Cerebellar cortex (tissue), 1 donor: ENCODE measurements at regions not wholly inside any gene's neighbourhood (a gene's known extent, or its start where the extent isn't known, plus 50 kb on each side); places are given as distances from the start of the nearest gene placed in this dataset.
"Not testable (repeated sequence)": the region's sequence is repeated elsewhere in the genome, so short reads cannot be mapped to it uniquely, and the experiment has no call there.

Experiments used
- DNase-seq: peaks from one replicate; pipeline ENCODE4 v3.0.0-alpha.2; 2015; ENCODE audit warnings: low spot score

GRCh38 chr21:35528116-35529042 lies 479.3 kb upstream of the RUNX1 start:
- no peak for DNase-seq

- DNase-seq, result no peak
Measured at GRCh38 chr21:35527358-35527757, 478.3 kb upstream of the RUNX1 start.

- no peak for DNase-seq
Measured at GRCh38 chr21:35525443-35525842, 476.3 kb upstream of the RUNX1 start.

DNA sequence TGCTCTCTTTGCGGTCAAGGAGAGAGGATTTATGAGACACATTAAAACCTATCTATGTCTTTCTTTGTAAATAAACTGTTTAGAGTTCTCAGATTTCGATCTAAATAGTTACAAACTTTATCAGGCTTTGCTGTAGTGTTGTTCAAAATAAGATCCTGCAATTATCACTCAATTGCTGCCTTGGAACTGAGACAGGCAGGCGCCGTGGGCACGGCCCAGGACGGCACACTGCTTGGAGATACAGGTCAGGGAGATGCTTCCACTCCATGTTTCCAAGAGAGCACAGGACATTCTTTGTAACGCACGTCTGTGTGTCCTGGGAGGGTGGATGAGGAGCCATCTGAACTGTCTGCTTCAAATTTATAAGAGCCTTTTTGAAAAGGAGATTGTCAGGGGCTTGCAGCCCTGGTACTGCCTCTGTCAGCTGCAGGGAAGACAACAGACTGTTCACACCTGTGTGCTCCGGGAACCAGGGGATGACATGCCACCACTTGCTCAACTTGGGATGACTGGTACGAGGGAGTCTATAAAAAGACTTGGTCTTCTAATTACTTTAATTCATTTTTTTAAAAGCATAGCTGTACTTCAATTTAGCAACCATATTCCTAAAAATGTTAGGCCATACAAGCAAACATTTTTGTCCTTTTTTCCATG lies 472.9 kb upstream of the RUNX1 start:
- DNase-seq, result no peak

DNA sequence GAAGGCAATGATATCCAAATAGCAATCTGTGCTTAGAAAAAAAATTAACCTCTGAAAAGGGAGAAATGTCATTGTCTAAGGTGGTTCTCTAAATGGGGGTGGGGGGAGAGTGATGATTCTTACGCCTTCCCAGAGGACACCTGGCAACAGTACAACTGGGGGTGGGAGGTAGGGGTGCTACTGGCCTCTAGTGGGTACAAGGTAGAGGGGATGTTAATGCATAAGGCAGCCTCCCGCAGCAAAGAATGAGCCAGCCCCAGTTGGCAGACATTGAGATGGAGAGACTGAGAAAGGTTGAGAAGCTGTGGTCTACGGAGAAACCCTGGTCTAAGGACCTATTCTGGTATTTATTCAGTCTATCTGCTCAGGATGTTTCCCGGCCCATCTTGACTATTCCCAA lies 472.2 kb upstream of the RUNX1 start:
- no peak for DNase-seq

DNA sequence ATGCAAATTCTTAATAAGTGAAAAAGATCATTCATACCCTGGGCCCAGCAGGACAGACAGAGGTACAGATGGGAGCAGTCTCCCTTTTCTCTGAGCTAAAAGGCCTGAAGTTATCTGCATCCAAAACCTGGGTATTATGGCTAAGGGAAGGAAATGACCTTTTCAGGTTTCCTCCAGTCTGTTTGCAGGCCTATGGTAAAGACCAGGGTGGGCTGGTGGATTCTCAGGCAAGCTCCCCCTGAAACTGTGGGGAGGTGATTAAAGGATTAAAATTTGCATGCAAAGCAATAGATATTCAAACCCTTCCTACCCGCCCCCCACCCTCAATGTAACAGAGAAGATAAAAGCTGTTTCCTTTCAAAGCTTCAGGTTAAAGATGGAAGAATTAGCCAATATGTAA lies 471.8 kb upstream of the RUNX1 start:
- no peak for DNase-seq

- no peak for DNase-seq
Measured at GRCh38 chr21:35520302-35520701, 471.2 kb upstream of the RUNX1 start.

DNA sequence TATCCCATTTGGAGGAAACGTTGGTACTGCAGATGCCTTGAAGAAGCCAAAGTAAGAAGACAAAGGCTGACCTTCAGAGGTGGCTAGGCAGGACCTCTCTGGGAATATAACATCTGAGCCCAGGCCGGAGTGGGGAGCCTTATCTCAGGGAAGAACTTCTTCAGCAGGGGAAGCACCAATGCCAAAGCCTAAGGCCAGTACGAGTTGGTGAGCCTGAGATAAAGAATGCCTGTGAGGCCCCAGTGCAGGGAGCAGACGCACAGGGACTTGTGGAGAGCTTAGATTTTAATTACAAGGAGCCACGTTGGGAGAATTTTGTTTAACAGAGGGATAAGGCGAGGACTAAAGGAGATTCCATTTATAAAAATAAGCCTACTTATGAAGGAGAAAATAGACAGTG lies 468.8 kb upstream of the RUNX1 start:
- DNase-seq, result no peak

DNA sequence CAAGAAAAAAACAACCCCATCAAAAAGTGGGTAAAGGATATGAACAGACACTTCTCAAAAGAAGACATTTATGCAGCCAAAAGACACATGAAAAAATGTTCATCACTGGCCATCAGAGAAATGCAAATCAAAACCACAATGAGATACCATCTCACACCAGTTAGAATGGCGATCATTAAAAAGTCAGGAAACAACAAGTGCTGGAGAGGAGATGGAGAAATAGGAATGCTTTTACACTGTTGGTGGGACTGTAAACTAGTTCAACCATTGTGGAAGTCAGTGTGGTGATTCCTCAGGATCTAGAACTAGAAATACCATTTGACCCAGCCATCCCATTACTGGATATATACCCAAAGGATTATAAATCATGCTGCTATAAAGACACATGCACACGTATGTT lies 467.2 kb upstream of the RUNX1 start:
- not testable (repeated sequence) for DNase-seq

DNA sequence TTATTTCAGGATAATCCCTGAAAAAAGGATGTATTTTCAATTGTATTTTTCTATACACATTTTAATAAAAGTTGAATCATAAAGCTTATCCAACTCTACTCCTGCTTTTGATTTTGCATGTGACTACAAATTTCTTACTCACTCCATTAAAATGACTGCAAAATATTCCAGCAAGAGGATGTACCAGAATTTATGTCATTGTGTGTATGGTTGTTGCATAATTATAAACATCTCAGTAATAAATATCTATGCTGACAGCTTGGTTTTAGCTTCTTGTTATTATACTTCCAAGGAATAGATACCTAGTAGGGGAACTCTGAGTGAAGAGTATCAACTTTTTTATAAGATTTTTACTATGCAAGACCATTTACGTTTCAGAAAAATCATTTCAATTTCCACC lies 463.2 kb upstream of the RUNX1 start:
- no peak for DNase-seq

DNA sequence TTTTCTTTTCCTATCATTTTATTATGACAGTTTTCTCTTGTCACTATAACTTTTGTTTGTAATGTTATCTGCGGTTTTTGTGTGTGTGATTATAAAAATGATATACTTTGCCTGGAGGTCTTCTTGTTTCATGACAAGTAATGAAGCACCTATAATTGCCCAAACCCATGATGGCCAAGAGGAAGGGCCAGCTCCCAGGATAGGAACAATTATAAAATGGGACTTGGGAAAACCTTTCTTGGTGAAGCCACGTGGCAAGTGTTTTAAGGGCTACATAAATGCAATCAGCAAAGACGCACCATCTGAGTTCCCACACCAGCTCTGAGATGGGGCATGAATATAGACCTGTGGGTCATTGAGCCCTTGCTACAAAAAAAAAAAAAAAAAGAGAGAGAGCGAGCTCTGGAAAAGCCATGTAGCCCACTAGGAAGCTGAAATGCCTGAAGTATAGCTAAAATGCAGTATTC lies 462.6 kb upstream of the RUNX1 start:
- DNase-seq, result no peak

DNA sequence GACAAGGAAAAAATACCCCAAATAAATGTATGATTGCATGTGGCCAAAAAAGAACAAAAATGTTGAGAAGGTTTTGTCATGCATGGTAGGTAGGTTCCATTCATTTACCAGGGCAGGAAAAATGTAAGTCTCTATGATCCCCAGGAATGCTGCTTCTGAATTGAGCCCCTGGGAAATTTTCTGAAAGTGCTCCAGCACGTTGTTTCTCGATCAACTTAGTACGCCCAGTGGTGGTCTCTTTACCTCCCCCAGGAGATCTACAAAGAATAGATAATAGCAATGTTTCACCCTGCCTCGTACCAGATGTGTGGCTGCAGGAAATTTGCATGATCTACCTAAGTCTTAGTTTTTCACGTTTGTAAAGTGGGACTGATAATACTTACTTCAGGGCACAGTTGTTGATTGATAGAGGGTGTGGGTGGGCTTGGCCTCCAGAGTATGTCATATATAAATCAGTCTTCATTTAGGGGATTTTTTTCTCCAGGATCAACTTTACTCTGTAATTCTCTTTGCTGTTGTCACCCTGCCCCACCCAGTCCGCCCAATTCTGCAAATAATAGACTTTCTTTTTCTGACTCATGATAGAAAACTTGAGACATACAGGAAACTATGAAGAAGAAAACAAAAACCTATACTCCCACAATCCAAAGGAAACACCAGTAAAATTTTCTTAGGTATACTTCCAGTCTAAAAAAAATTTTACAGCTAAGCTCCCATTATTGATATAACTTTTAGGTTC lies 462.0 kb upstream of the RUNX1 start:
- DNase-seq, result no peak

DNA sequence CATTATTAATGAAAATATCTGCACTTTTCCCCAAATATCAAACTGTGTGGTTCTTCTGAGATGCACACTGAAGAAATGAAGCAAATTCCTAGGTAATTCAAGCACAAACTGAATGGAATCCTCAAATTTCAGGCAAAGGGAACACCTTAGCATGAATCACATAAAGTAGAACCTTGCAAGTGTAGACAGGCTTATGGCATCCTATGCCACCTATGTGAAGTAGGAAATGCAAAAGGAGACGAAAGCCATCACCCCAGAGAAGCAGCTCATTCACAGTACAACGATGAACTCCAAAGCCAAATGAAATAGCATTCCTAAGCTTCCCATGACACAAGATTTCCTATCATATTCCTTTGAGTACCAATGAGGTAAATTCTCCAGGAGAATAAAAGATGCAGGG lies 461.2 kb upstream of the RUNX1 start:
- no peak for DNase-seq

DNA sequence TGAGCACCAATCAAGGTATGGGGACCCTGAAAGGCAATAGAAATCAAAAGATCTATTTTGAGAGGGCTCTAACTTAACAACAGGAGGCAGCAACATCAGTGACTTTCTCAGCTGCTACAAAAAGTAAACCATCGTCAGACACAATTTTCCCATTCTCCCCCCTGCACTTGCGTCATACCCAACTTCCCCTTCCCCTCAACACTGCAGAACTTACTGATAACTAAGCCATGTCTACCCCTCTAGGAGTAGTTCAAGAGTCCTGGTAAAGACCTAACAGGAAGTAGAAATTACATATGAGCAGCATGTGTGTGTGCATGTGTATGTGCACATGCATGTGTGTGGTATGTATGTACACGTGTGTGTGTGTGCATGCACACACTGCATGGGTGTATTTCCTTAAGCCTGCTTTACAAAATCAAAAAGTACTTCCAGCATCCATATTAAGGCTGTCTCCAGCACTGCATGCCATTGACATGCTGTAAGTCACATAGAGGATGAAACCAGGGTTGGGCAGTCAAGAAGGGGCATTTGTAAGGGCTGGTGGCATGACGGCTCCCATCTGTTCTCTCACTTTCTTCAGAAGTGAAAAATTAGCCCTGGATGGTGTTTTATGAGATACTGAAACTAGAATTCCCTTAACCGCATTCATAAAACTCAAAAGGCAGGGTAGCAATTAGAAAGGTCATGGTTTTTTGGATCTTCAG lies 460.1 kb upstream of the RUNX1 start:
- DNase-seq, result no peak

DNA sequence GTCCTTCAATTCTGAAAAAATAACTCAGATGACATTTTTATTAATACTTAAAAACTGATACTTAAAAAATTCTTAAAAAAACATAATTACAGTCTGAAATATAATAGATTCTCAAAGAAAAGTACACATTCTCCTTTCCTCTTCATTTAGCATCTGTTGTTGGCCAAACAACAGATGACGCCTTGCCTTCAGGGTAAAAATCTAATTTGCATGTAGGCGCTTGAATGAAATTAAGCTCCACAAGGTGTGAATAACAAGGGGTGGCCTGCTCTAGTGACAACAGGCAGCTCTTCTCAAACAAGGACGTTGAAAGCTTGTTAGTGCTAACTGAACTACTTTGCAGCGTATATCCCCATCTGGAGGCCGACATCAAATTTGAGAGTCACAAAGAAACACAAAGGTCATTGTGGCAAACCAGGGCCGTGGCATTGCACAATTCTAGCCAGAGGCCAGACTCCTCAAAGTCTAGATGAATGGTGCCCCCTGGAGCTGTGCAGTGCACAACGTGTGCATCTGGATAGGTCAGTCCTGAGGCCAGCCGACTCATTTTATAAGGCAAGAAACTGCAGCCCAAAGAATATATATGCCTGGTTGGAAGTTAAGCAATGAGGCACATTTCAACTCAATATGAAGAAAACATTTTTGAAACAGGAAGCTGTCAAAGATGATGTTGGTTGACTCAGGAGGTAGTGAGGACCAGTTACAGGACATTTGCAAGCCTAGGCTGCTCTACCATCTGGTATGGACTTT lies 459.2 kb upstream of the RUNX1 start:
- DNase-seq, result no peak

GRCh38 chr21:35507181-35507759 lies 458.2 kb upstream of the RUNX1 start:
- no peak for DNase-seq

DNA sequence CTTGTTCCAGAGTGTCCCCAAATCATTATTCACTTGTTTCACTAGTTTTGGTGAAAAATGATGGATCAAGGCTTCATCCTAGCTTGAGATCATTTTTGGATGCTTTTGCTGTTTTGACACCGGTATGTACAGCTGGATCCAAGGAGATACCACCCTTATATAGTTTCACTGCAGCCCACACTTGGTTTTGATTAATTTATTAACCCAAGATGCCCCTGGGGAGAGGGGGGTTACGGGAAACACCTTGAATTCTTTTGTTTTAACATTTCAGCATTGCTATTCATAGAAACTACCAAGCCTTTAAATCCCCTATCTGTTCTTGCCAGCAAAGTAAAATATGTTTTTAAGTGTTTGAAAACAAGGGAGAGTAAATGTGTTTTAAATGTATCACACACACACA lies 457.7 kb upstream of the RUNX1 start:
- no peak for DNase-seq

GRCh38 chr21:35506352-35506751 lies 457.2 kb upstream of the RUNX1 start:
- no peak for DNase-seq

- DNase-seq, result no peak
Measured at GRCh38 chr21:35504951-35505466, 455.9 kb upstream of the RUNX1 start.

- no peak for DNase-seq
Measured at GRCh38 chr21:35504277-35504676, 455.2 kb upstream of the RUNX1 start.

- no peak for DNase-seq
Measured at GRCh38 chr21:35503671-35504070, 454.6 kb upstream of the RUNX1 start.
